NOMO-1 treated with DMSO at 0.1 percent for 48 hours (cell line): ENCODE measurements at regions not wholly inside any gene's neighbourhood (a gene's known extent, or its start where the extent isn't known, plus 50 kb on each side); places are given as distances from the start of the nearest gene placed in this dataset.
"Not testable (repeated sequence)": the region's sequence is repeated elsewhere in the genome, so short reads cannot be mapped to it uniquely, and the experiment has no call there.

Source experiments
- DNase-seq: peaks from one replicate; lab custom pipeline; 2025; ENCODE audit not compliant: unreplicated experiment; lab: John Stamatoyannopoulos, UW

DNA sequence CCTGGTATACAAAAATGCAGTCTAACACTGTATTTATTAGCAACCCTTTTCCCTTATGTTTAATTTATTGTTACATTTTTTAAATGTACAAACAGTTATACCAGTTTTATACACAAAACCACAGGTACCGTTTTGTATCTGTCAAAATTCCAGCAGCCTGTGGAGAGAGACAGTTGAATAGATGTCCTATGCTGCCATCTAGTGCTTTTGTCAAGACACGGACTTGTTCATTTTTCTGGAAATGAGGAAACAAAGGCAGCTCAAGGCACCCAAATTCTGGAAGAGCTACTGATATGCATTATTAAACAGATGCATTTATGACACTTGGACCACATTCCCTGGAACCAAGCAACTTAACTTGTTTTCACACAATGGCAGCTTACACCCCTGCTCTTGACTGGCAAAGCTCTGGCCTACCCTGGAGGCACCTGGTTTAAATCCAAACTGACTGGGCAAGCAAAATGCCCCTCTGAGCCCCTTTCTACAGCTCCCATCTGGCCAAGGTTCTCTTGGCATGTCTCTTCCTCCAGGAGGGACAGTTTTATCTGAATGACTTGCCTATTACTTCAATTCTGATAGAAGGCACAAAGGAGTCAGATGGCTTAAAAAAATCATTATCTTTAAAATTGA, 286.9 kb upstream of the PRKD1 start:
- DNase-seq, result peak; percentile 46

DNA sequence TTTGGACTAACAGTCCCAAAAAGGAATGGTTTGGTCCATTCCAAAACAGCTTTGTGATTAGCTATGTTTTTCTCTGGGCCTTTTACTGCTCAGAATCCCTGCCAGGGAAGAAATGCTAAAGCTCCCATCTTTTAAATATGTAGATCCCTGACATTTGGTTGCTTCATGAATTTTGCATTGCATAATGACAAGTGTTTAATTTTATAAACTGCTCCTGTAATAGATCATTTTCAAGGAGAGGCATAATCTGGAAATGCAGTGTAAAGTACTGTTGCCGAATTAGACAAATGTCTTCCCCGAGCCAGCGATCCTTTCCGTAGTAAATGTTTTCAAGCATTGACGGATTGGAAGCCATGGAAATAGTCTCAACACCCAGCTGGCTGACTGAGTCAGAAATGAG, 291.3 kb upstream of the PRKD1 start:
- no peak for DNase-seq

DNA sequence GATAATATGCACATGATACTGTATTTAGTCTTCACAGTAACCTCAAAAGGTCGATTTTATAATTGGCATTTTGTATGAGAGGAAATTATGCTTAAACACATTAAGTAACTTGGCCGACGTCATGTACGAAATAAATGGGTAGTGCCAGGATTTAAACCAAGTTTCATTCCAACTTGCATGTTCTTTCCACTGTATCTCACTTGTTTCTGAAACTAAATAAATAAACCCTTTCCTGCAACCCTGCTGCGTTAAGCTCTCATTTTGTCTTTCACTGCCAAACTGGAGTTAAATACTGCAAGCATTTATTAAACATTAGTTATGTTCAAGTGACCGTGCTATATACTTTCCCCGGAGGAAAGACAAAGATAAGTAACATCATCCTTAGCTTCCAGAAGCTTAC, 293.9 kb upstream of the PRKD1 start:
- DNase-seq, result no peak

DNA sequence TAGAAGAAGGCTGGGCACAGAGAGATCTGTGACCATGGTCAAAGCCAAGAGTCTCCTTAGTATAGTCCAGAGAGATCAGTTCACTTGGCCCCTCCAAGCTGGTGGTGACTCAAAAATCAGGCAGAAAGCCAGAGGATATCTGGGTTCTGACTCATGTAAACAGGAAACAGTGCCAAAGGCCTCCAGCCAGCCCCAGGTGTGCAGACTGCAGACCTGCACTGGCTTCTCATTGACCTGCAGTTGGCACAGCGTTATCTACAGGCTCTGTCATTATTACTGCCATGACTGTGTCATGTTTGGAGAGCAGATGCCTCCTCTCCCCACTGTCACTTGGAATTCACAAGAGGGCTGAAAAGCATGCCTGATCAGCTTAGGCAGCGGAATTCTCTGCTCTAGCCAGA, 295.7 kb upstream of the PRKD1 start:
- DNase-seq, result no peak

DNA sequence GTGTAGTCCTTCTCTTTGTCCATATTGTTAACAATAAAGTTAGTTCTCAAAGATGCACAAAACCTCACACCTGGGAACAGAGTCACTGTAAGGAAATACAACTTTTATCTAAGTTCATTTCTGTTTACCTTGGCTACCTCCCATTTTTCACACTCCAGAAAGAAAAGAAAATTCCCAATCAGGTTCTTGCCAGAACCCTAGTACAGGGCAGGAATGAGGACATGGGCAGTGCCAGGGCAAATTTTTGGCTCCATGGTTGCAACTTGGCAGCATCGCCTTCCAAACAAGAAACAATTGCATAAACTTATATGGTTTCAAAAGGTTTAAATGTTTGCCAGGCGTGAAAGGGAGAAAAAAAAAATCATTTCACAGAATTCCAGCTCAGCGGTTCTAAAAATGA, 296.3 kb upstream of the PRKD1 start:
- DNase-seq, result no peak

DNA sequence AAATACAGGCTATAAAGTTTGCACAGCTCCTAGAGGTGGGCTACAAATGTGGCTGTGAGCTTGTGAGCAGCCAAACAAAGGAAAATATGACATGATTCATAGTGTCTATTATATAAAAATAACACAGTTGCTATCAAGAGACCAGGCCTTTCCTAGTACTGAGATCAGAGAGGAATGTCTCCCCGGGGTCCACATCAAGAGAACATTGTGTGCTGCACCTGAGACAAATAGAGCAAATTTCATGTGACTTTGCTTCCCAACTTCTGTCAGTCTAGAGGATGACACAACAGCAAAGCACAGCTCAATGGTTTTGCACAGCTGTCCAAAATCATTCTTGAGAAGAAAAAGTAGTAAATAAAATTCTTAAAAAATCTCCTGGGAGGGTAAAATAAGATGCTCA, 297.5 kb upstream of the PRKD1 start:
- no peak for DNase-seq

- DNase-seq, result no peak
Measured at GRCh38 chr14:30227436-30227835, 299.8 kb upstream of the PRKD1 start.

DNA sequence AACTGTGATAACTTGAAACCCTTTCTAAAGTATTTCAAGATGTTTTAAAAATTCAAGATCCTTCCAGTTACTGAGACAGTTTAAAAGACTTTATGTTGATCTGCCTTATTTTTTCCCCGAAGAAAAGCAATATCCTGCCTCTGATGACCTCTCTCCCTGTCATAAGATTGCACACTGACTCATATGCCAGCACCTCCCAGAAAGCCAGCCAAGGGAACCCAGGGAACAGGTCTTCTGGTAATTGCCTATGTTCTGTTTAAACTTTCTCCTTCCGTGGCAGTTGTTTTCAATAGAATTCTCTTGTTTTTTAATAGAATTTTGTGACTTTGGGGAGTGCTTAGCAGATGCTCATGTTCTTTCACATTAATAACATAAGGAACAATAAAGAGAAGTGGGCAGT, 300.2 kb upstream of the PRKD1 start:
- DNase-seq, result no peak

DNA sequence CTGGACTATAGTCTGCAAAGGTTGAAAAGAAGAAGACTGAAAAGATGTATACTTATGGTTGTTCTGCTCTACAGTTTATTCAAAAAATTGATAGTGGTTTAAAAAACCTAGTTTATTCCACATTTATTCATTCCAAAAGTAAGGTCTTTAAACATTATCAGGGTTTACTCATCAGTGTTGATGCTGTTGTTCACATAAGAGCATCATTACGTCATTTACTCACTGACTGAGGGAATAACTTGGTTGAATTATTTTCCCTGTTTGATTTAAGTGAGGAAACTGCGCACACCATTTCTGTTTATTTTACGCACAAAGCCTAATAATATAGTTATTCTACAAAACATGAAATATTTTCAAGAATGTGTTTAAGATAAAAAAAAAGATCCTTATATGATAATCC, 303.1 kb upstream of the PRKD1 start:
- no peak for DNase-seq

- DNase-seq, result no peak
Measured at GRCh38 chr14:30234966-30235365, 307.3 kb upstream of the PRKD1 start.

GRCh38 chr14:30235485-30235884, 307.8 kb upstream of the PRKD1 start:
- DNase-seq, result no peak

DNA sequence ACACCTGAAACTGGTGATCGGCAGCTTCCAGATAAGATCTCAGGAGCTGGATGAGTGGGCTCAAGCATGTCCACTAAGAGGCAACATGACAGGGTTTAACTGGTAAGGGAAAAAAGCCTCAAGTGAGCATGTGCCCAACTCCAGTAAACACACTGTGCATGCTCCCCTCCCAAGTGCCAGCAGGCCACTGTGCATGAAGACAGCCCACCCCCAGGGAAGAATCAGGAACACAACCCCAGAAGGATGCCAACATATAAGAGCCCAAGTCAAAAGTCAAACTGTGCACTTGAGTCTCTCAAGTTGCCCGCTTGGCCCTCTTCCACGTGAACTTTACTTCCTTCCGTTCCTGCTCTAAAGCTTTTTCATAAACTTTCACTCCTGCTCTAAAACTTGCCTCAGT, 311.3 kb upstream of the PRKD1 start:
- no peak for DNase-seq

- DNase-seq, result no peak
Measured at GRCh38 chr14:30240018-30240417, 312.4 kb upstream of the PRKD1 start.

- no peak for DNase-seq
Measured at GRCh38 chr14:30240685-30241084, 313.0 kb upstream of the PRKD1 start.

DNA sequence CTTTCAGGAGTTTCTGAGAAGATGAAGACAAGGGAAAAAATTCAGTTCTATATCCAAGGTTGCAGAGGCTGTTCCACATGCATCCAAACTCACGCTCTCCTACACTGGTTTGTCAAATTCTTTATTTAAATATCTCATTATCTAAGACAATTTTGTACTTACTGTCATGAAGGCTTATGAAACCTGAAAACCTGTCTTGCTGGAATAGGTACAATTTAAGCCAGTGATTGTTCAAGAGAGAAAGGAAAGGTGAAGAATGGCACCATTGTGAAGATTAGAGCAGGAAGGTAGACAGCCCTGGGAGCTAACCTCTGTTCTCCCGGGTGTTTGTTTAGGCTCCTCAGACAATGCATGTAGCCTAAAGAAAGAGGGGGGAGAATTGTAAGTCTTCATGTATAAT, 315.1 kb upstream of the PRKD1 start:
- no peak for DNase-seq

DNA sequence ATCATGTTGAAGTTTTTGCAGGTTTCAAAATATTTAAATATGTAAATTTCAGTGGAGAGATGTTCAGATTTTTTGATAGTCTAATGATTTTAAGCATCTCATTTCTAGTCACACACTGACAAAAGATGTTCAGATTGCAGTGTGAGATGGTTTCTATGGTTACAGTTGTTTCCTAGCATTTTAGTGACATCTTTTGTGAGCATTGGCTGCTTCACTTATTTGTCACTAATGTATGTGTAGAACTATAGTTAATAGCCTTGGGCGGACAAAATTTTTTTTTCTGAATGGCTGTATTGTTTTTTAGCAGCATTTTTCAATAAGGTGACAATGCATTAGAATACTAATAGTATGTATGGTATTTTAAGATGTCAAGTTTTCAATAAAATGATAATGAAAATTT, 315.6 kb upstream of the PRKD1 start:
- no peak for DNase-seq

- no peak for DNase-seq
Measured at GRCh38 chr14:30243805-30244204, 315.2 kb upstream of the G2E3 start.

DNA sequence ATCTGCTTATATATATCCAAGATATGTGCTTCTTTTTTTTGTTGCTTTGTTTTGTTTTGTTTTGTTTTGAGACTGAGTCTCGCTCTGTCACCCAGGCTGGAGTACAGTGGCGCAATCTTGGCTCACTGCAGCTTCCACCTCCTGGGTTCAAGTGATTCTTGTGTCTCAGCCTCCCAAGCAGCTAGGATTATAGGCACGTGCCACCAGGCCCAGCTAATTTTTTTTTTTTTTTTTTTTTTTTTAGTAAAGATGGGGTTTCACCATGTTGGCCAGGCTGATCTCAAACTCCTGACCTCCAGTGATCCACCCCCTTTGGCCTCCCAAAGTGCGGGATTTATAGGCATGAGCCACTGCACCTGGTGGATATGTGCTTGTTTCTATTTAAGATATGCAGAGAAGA, 314.6 kb upstream of the G2E3 start:
- DNase-seq, result not testable (repeated sequence)

- no peak for DNase-seq
Measured at GRCh38 chr14:30251017-30251416, 307.9 kb upstream of the G2E3 start.

DNA sequence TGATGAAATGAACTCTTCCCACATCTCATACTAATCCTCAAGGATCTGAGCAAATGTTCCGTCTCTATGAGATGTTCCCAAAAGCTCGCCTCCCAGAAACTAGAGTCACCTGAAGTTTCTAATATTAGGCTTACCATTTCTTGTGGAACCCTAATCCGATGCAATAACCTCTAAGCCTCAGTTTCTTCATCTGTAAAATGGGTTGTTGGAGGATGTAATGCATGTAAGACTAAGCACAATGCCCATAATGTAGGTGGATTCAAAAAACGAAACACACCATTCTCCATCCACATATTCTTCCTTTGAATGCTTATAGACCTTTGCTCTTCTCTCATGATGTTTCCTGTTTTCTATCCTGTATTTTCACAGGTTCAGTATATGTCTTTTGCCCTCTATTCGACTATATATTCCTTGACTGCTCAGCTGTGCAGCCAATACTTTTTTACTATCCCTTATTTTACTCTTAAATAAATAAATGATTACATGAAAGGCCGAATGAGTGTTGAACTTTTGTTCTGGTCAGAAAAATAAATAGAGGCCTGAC, 307.3 kb upstream of the G2E3 start:
- no peak for DNase-seq

DNA sequence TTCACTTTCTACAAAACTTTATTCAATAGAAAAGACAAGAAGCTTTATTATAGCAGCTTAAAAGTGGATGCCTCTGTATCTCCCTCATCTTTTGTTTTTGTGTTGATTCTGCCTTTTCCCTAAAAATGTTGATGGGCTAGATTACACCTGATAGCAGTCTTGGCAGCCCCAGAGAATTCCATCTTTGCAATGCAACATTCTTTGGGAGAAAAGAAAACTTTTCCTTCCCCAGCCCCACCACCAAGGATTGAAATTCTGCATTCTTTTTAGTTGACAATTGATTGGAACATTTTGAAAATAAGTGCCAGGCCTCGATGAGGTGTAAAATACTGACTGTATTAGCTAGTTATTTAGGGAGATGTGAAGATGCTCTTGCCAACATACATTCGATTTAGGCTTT, 306.8 kb upstream of the G2E3 start:
- no peak for DNase-seq

GRCh38 chr14:30252783-30253674, 305.9 kb upstream of the G2E3 start:
- no peak for DNase-seq
